CD4-positive, alpha-beta T cell treated with Interleukin-6 for 4 hours (primary cell): ENCODE measurements at regions not wholly inside any gene's neighbourhood (a gene's known extent, or its start where the extent isn't known, plus 50 kb on each side); places are given as distances from the start of the nearest gene placed in this dataset.
"Not testable (repeated sequence)": the region's sequence is repeated elsewhere in the genome, so short reads cannot be mapped to it uniquely, and the experiment has no call there.

Source experiments
- DNase-seq: peaks from one replicate; pipeline ENCODE4 v3.0.0-alpha.2; 2020; ENCODE audit warnings: mixed read lengths

DNA sequence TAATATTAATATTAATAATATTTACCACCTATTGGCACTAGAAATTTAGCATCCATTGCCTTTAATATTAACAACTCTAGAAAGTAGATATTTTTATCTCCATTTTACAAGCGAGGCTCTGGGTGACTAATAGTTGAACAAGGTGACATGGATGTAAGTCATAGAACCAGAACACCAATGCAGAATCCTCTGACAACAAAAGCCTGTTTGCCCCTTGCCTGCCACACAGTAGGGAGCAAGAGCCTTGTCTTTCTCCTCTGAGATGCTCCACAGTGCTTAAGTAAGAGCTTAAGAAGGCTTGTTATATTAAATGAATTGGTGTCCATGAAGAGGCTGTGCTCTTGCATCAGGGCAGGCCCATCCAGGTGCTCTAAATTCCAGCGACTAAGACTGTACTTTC, 51.2 kb upstream of the LBX1 start:
- DNase-seq = no peak

- not testable (repeated sequence) for DNase-seq
These were observed 51.7 kb upstream of the LBX1 start for GRCh38 chr10:101280921-101281320.

DNA sequence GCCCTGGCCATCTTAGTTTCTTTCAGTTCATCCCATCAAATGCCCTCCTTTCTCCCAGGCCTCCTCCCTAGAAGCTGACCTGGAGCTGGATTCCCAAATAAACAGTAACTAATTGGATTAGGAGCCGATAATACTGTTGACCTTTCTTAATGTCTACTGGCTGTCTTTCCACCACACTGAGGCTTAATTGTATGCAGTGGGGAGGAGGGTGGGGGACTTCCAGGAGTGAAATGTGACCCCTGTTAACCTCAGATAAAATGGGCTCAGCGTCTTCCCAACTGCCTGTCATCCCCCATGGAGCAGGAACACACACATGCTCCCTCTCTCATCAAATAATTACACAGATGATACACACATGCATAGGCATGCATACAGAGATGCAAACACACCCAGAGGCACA, 53.7 kb upstream of the LBX1 start:
- DNase-seq = no peak

DNA sequence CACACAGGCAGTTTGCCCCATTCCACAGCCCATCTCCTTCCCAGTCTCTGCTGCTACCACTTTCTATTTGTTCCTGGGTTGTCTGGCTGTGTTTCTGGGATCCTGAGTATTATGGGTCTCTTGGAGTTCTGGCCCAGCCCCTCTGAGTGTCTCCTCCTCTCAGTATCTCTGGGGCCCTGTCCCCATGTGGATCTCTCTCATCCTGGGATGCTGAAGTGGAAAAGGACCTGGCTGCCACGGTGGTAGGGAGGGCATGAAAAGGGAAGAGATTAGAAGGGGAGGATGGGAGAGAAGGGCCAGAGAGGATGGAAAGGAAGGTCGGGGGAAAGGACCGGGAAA, 54.5 kb upstream of the LBX1 start:
- no peak for DNase-seq

- no peak for DNase-seq
These were observed 55.0 kb upstream of the LBX1 start for GRCh38 chr10:101284101-101284743.

DNA sequence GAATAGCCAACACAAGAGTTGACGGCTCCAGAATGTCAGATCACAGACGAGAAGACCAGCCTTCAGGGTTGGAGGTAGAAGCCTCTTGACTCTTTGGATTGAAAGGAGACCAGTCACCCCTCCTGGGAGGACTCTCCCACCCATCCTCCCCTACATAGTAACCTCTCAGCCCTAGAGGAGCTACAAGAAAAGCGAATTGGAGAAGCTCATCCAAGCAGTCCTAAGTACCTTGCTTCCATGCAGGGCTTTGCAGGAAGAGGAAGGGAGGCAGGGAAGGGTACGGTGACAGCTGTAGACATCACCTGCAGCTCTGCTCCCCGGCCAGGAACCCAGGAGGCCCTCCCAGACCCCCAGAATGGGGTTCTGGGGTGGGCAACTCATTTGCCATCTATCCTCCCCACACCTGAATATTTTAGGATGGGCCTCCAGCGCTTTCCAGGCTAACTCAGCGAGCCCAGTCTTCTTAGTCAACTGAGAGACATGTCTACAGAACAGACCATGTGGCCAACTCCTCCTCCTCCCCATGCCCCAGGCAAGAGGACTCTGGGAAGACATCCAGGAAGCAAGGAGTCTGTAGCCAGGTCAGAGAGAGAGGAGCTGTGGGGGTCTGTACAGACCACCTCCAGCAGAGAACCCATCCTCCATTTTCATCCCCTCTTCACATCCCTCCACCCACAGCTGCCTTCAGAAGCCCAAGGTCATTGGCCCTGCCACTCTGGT, 55.6 kb upstream of the LBX1 start:
- no peak for DNase-seq

GRCh38 chr10:101285519-101286070, 56.3 kb upstream of the LBX1 start:
- DNase-seq = no peak

GRCh38 chr10:101286248-101287046, 57.2 kb upstream of the LBX1 start:
- DNase-seq = no peak

DNA sequence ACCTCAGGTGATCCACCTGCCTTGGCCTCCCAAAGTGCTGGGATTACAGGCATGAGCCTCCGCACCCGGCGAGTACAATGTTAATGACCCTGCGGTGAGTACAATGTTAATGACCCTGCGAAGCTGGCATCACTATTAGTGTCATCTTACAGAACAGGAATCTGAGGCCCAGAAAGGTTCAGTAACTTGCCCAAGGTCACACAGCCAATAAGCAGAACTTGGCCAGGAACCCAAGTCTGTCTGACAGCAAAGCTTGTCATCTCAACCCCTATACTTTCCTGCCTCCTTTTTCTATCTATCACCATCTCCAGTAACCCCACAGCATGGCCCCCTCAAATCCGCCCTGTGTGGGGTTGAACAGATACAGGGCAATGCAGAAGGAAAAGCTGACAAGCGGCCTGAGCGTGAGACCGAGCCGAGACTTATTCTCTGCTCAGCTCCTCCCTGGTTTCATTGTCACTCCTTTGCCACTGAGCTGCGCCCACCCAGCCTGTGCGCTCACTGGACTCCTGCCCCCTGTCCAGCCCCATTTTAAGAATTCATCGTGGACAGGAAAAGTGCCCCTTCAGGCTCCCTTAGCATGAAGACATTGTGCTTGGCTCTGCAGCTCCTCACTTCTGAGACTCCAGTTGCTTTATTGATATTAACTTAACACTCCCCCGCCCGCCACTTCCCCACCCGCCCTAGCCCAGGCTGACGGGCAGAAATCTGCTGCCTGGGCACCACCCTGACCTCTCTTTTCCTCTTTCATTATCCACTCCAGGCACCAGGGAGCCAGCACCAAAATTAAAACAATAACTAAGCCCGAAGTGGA, 58.1 kb upstream of the LBX1 start:
- DNase-seq = no peak

- DNase-seq = no peak
These were observed 58.9 kb upstream of the LBX1 start for GRCh38 chr10:101287997-101288635.

DNA sequence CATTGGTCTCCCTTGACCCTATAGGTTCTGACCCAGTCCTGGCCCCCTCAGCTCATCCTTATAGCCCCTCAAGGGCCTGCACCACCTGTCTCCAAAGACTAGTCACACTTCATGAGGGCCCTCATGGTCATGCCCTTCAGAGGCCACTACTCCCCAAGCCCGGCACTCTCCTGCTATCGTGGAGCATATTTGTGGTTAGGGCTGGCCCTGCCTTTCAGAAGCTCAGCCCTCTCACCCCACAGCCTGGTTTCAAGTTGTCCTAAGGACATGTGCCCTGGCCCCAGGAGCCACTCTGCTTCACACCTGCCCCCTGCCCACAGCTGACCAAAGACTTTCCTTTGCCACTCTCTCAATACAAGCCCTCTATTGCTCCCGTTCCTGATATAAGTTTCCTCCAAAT, 60.3 kb upstream of the LBX1 start:
- DNase-seq = no peak

DNA sequence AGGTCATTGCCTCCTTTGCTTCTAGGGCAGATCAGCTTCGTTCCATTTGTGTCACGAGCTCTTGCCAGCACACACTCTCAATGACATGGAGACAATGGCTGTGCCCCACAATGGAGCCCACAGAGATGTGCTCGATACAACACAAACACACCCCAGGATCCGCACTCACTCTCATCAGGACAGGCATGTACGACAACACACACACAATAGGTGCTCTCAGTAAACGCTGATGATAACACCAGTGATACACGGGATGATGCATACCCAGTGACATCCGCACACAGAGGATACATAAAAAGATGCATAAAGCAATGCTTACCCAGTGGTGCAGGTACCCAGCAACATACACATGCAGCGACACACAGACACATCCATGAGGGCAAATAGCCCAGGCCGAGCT, 61.2 kb upstream of the LBX1 start:
- DNase-seq = no peak

DNA sequence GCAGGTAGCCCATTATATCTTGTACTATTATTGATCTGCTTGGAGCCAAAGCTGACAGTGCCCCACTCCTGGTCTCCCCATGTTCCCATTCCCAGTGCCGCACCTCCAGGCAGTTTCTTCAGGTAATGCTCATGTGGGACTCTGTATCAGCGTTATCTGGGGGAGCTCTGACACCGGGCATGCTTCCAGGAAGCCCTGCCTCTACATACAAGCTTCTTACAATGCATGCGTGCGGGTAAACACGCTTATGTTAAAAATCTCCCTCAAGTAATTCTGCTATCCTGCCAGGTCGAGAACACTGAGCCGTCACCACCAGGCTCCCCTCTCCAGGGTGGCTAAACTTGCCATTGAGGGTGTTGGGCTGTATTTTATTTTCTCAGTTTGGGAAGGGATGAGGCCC, 61.6 kb upstream of the LBX1 start:
- no peak for DNase-seq

DNA sequence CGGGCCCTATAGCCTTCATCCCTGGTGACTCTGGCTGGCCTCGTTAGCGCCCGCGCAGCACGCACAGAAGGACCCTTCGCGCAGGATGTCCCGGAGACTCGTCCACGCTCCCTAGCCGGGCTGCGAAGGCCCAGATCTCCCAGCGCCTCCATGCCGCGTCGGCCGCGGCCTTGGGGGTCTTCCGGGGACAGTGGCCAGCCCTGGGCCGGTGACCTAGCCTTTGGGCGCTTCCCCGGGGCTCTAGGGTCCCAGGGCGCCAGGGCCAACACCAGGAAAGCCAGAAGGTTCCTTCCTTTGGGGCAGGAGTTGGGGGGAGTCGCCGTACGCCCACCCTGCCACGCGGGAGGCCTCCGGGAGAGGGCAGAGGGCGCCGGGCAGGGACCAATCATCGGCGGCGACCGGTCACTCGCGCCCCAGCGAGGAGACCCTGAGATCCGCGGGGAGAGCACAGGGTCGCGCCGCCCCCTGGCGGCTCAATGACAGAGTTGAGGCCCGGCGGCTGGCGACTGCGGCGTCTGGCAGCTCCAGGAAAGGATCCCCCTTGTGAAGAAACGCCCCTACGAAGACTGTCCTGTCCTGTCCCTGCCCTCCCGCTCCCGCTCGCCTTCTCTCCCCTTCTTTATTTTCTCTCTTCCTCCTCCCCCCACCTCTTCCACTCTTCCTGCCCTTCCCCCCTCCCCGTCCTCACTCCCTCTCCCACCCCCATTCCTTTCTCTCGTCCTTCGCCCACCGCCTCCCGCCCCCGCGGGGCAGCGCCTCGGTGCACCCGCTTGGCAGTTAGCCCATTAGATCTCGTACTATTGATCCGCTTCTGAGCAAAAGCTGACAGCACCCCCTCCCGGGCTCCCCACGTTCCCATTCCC, 62.3 kb upstream of the LBX1 start:
- DNase-seq = peak; percentile 57

- no peak for DNase-seq
These were observed 61.6 kb upstream of the BTRC start for GRCh38 chr10:101292194-101293006.

DNA sequence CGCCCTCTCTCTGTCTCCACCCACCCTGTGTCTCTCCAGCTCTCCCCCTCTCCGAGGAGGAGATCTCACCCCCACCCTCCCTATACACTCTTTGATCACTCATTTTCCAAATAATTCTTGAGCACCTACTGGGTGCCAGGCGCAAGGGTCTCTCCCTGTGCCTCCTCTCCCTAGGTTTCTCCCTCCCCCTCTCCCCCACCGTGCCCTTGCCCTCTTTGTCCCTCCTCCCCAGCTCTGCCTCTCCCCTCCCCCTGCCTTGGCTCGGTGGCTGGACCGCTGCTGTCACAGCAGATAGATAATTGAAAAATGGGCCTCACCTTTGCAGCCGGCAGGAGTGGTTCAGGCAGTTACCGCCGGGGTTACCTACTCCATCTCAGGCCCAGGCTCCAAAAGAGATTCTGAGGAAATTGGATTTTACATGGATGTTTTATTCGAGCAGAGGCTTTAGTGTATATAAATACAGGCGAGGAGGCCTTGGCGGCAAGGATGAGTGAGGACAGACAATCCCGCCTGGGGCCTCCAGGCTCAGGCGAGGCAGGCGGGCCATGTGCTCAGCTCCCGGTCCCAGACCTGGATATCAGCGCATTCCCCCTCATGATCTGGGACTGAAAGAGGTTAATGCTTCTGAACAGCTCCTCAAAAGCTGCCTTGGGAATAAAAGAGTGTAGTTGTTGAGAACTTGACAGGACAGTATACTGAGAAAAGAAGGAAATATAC, 60.8 kb upstream of the BTRC start:
- no peak for DNase-seq

DNA sequence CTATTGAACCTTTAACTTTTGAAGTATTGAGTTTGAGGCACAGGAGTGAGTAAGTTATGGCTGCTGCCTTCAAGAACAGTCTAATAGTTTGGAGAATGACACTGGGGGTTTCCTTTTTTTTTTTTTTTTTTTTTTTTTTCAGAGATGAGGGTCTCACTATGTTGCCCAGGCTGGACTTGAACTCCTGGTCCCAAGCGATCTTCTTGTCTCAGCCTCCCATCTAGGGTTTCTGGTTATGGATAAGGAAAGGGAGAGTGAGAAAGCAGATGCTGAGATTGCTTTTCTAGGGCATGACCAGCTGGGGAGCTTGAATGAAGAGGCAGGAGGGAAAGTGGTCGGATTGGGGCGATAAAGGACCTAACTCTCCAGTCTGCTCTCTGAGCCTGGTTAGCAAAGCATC, 59.9 kb upstream of the BTRC start:
- DNase-seq = no peak

DNA sequence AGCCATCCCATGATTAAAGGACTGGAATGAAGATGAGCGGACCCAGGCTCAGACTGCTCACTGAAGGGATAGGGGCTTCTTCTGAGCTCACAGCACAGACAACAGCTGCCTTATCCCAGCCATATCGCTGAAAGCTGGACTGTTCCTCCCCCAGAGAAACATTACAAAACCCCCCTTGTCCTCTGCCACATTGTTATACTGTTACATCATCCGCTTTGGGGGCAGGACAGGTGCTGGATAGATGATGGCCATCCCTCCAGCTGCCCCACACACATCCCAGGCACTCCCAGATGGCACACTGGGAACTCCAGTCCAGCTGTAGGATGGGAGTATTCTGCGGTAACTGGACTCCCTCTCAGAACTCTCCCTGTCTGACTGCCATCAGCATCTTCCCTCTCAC, 58.7 kb upstream of the BTRC start:
- no peak for DNase-seq

GRCh38 chr10:101297901-101298486, 56.0 kb upstream of the BTRC start:
- DNase-seq = peak; percentile 77
